PC-3 (cell line): ENCODE measurements at regions not wholly inside any gene's neighbourhood (a gene's known extent, or its start where the extent isn't known, plus 50 kb on each side); places are given as distances from the start of the nearest gene placed in this dataset.

ENCODE experiments used
- ATAC-seq: fragments of 200-7000 bp; cut with Tn5 transposase; 2 replicates; pipeline ENCODE4 v1.9.1; 2020; ENCODE audit warnings: mild to moderate bottlenecking, moderate library complexity
- BruUV-seq: library from RNA; stranded (reverse); fragments of 400-500 nt; replicated peaks from 2 replicates; lab custom pipeline; 2021; lab: Mats Ljungman, UMichigan
- CTCF ChIA-PET: fragments of 300-600 bp; sonication (Branson Sonifier 250); formaldehyde crosslinking; loops from one replicate; lab custom pipeline; 2022; ENCODE audit warnings: antibody characterized with exemption; lab: Charles Lee
- POLR2A ChIA-PET: fragments of 300-600 bp; sonication (Branson Sonifier 250); formaldehyde crosslinking; loops from one replicate; lab custom pipeline; 2022; ENCODE audit warnings: antibody characterized with exemption; ENCODE audit not compliant: unreplicated experiment; lab: Charles Lee
- DNase-seq: peaks from one replicate; pipeline ENCODE4 v3.0.0-alpha.2; 2015
- H2AFZ ChIP-seq: fragments of 300-600 bp; sonication (generic); 2 replicates; pipeline ENCODE4 v1.6.0; 2016; ENCODE audit warnings: antibody characterized with exemption, low read length
- H3F3A ChIP-seq: fragments of 300-600 bp; sonication (generic); one replicate; pipeline ENCODE4 v1.6.0; 2017; ENCODE audit warnings: antibody characterized with exemption, low read length, control low read depth, mild to moderate bottlenecking; ENCODE audit not compliant: unreplicated experiment
- H3K27ac ChIP-seq: fragments of 300-600 bp; sonication (generic); 2 replicates; pipeline ENCODE4 v1.5.1; 2016; ENCODE audit warnings: mild to moderate bottlenecking, low read length
- H3K27me3 ChIP-seq: fragments of 300-600 bp; sonication (generic); 2 replicates; pipeline ENCODE4 v1.6.1; 2016; ENCODE audit warnings: low read length, mixed read lengths
- H3K36me3 ChIP-seq: fragments of 300-600 bp; sonication (generic); 2 replicates; pipeline ENCODE4 v1.6.1; 2016; ENCODE audit warnings: low read depth, mixed run types, low read length, mixed read lengths
- H3K4me1 ChIP-seq: fragments of 300-600 bp; sonication (generic); 2 replicates; pipeline ENCODE4 v1.5.1; 2016; ENCODE audit warnings: low read length; ENCODE audit not compliant: insufficient read depth
- H3K4me2 ChIP-seq: fragments of 300-600 bp; sonication (generic); 2 replicates; pipeline ENCODE4 v1.6.0; 2016; ENCODE audit warnings: low read length
- H3K4me3 ChIP-seq: fragments of 300-600 bp; sonication (generic); 2 replicates; pipeline ENCODE4 v1.5.1; 2016; ENCODE audit warnings: mild to moderate bottlenecking, low read length, mixed read lengths
- H3K79me2 ChIP-seq: fragments of 300-600 bp; sonication (generic); 2 replicates; pipeline ENCODE4 v1.6.1; 2017; ENCODE audit warnings: low read length, mixed read lengths
- H3K9ac ChIP-seq: fragments of 300-600 bp; sonication (generic); 2 replicates; pipeline ENCODE4 v1.6.0; 2016; ENCODE audit warnings: mild to moderate bottlenecking, low read length
- H3K9me2 ChIP-seq: fragments of 300-600 bp; sonication (generic); replicated peaks from 2 replicates; pipeline ENCODE4 v1.6.1; 2016; ENCODE audit warnings: mixed run types, low read length, mixed read lengths
- H3K9me3 ChIP-seq: fragments of 300-600 bp; sonication (generic); 2 replicates; pipeline ENCODE4 v1.6.1; 2016; ENCODE audit warnings: low read length, mixed read lengths
- H4K20me1 ChIP-seq: fragments of 300-600 bp; sonication (generic); 2 replicates; pipeline ENCODE4 v1.6.1; 2016; ENCODE audit warnings: low read length, mixed read lengths
- EZH2 ChIP-seq: fragments of 300-600 bp; sonication (generic); IDR thresholded peaks from one replicate; pipeline ENCODE4 v1.6.1; 2017; ENCODE audit warnings: antibody characterized with exemption, mild to moderate bottlenecking, low read length; ENCODE audit not compliant: unreplicated experiment
- EZH2phosphoT487 ChIP-seq: fragments of 300-600 bp; sonication (generic); IDR thresholded peaks from 2 replicates; pipeline ENCODE4 v1.6.1; 2018; ENCODE audit warnings: mild to moderate bottlenecking, antibody characterized with exemption, low read length, borderline replicate concordance
- intact Hi-C: fragments of 100-400 bp; cut with micrococcal nuclease; formaldehyde crosslinking; loops from 2 replicates; pipeline ENCODE4 v1.9.0; 2023
- TF ChIP-seq, protein P1 (sequence below): fragments of 300-600 bp; sonication (generic); conservative IDR thresholded peaks from 2 replicates; pipeline ENCODE4 v1.5.1; 2017; ENCODE audit warnings: antibody characterized with exemption, low read depth, mild to moderate bottlenecking, low read length

DNA sequence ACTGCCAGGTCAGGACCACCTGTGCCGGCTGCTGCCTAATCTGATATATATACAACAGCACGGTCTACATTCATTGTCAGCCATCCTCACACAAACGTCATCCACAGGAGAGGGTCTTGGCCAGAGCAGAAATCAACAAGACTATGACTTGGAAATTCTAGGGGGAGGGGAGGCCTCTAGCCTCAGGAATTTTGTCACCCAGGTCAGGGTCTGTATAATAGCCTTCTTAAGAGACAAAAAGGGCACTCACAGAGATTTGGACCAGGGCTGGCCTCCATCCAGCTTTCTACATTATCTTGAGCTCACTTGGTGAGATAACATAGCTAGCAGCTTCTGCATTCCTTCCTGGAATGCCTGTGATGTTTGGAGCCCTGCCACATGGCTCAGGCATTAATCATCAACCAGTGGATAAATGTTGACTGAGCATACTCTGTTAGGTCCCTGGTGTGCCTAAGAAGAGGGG, 50.4 kb upstream of the CTIF start:
- H3K9me2 ChIP-seq = no peaks in the 10 kb centered on the region
- H3K4me2 ChIP-seq = no peak overlapping the region
- no peaks in the 10 kb centered on the region for H3F3A ChIP-seq
- TF ChIP-seq EZH2 (no peak), EZH2phosphoT487 (no peak)
- TF ChIP-seq, protein P1, sequence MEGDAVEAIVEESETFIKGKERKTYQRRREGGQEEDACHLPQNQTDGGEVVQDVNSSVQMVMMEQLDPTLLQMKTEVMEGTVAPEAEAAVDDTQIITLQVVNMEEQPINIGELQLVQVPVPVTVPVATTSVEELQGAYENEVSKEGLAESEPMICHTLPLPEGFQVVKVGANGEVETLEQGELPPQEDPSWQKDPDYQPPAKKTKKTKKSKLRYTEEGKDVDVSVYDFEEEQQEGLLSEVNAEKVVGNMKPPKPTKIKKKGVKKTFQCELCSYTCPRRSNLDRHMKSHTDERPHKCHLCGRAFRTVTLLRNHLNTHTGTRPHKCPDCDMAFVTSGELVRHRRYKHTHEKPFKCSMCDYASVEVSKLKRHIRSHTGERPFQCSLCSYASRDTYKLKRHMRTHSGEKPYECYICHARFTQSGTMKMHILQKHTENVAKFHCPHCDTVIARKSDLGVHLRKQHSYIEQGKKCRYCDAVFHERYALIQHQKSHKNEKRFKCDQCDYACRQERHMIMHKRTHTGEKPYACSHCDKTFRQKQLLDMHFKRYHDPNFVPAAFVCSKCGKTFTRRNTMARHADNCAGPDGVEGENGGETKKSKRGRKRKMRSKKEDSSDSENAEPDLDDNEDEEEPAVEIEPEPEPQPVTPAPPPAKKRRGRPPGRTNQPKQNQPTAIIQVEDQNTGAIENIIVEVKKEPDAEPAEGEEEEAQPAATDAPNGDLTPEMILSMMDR = no peak
- H4K20me1 ChIP-seq = no peaks in the 10 kb centered on the region
- CTCF ChIA-PET = no interaction called here
- no peak overlapping the region for H3K9ac ChIP-seq
- peaks cover 11% of the 10 kb centered on the region for H3K4me1 ChIP-seq
- POLR2A ChIA-PET = no interaction called here
- BruUV-seq = no TSS peak
- no peaks in the 10 kb centered on the region for H3K36me3 ChIP-seq
- ATAC-seq (peak; percentile 94), DNase-seq (peak; percentile 78)
- no peak overlapping the region for H3K27ac ChIP-seq
- intact Hi-C loops = no loop called here
- H3K79me2 ChIP-seq = no peaks in the 10 kb centered on the region
- no peaks in the 10 kb centered on the region for H3K27me3 ChIP-seq
- no peaks in the 10 kb centered on the region for H3K9me3 ChIP-seq
- no peak overlapping the region for H2AFZ ChIP-seq
- no peak overlapping the region for H3K4me3 ChIP-seq

DNA sequence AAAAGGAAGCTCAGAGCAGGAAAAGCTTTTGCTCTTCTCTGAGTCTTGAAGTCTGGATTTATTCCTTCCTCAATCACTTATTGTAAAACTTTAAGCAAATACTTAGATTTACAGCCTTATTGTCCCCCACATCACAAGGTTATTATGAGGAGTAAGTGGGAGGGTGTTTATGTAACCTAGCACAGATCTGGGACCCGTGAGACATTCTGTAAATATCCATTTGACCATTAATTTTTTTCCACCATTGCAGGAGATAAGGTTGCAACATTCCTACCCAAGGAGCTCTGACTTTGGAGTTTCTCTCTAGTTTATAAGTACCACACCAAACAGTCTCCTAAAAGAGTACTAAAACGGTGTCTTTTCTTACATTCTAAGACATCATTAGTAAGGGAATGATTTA, 52.1 kb upstream of the CTIF start:
- Histone ChIP-seq H3K79me2 (no peaks in the 10 kb centered on the region), H3F3A (no peaks in the 10 kb centered on the region), H3K27ac (no peak overlapping the region), H3K27me3 (no peaks in the 10 kb centered on the region), H3K4me1 (peaks cover 11% of the 10 kb centered on the region), H2AFZ (no peak overlapping the region), H4K20me1 (no peaks in the 10 kb centered on the region), H3K36me3 (no peaks in the 10 kb centered on the region), H3K4me2 (no peak overlapping the region), H3K9ac (no peak overlapping the region), H3K9me2 (no peaks in the 10 kb centered on the region), H3K4me3 (no peak overlapping the region), H3K9me3 (no peaks in the 10 kb centered on the region)
- intact Hi-C loops = no loop called here
- CTCF ChIA-PET = no interaction called here
- POLR2A ChIA-PET = no interaction called here
- TF ChIP-seq EZH2 (no peak), EZH2phosphoT487 (no peak)
- TF ChIP-seq, protein P1 = no peak
- no TSS peak for BruUV-seq
- DNase-seq (peak; percentile 4), ATAC-seq (no peak)

DNA sequence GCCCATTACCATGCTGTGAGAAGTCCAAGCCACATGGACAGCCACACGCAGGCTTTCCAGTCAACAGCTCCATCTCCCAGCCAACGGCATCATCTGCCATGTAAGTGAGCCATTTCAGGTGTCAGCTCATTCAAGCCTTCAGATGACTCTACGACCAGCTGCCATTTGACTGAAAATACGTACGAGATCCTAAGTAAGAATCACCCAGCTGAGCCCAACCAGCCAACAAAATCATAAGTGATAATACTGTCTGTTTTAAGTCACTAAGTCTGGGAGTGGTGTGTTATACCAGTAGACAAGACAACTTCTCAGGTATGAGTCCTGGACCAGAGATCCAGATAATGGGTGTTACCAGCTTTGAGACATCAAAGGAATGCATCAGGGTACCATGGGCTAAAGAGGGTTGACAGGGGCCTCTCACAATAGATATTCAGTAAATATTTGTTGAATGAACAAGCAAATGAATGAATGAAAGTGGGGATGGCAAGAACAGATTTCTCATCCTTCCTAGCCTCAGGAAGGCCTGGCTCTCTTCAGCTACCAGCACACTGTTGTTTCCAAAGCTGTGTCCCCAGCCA, 52.9 kb upstream of the CTIF start:
- TF ChIP-seq EZH2 (no peak), EZH2phosphoT487 (no peak)
- TF ChIP-seq, protein P1 = no peak
- H3K9me3 ChIP-seq = no peaks in the 10 kb centered on the region
- H3K4me1 ChIP-seq = peaks cover 11% of the 10 kb centered on the region
- H3K9me2 ChIP-seq = no peaks in the 10 kb centered on the region
- no peak overlapping the region for H3K9ac ChIP-seq
- no peaks in the 10 kb centered on the region for H3K79me2 ChIP-seq
- H3K36me3 ChIP-seq = no peaks in the 10 kb centered on the region
- no peaks in the 10 kb centered on the region for H3K27me3 ChIP-seq
- no peak overlapping the region for H3K4me2 ChIP-seq
- ChIA-PET POLR2A (no interaction called here), CTCF (no interaction called here)
- H3F3A ChIP-seq = no peaks in the 10 kb centered on the region
- no peaks in the 10 kb centered on the region for H4K20me1 ChIP-seq
- no peak for DNase-seq
- no peak overlapping the region for H3K27ac ChIP-seq
- ATAC-seq = no peak
- BruUV-seq = no TSS peak
- H2AFZ ChIP-seq = no peak overlapping the region
- no peak overlapping the region for H3K4me3 ChIP-seq
- intact Hi-C loops = no loop called here
